HepG2 (cell line): ENCODE measurements at regions not wholly inside any gene's neighbourhood (a gene's known extent, or its start where the extent isn't known, plus 50 kb on each side); places are given as distances from the start of the nearest gene placed in this dataset.

Source experiments
- ATAC-seq: fragments of 200-7000 bp; cut with Tn5 transposase; 3 replicates; pipeline ENCODE4 v1.9.1; 2020; ENCODE audit warnings: mild to moderate bottlenecking, moderate library complexity
- BruUV-seq: library from RNA; stranded (reverse); fragments of 400-500 nt; replicated peaks from 2 replicates; lab custom pipeline; 2021; lab: Mats Ljungman, UMichigan
- CTCF ChIA-PET: fragments of 300-600 bp; formaldehyde crosslinking; extraction: SDS; loops from one replicate; lab custom pipeline; 2021; ENCODE audit warnings: low total read pairs, inconsistent platforms, low intra/inter-chr PET ratio; lab: Yijun Ruan, JAX
- POLR2A ChIA-PET: fragments of 350-600 bp; sonication (Branson Sonifier 250); formaldehyde crosslinking; loops from one replicate; lab custom pipeline; 2020; ENCODE audit warnings: antibody characterized with exemption, inconsistent platforms; lab: Yijun Ruan, JAX
- DNase-seq: peaks from one replicate; pipeline ENCODE4 v3.0.0-alpha.2; 2015; ENCODE audit warnings: low spot score
- FAIRE-seq: peaks from 3 replicates; lab custom pipeline; 2011; peaks lifted over from hg19 to GRCh38; lab: Jason Lieb, UNC
- H2AFZ ChIP-seq: one replicate; pipeline ENCODE4 v1.6.1; 2011; ENCODE audit warnings: low read length, inconsistent platforms
- H3K27ac ChIP-seq: fragments of 300-600 bp; 3 replicates; pipeline ENCODE4 v1.8.0; 2011; ENCODE audit warnings: mixed run types, mild to moderate bottlenecking, mixed read lengths, low read length, inconsistent platforms; ENCODE audit not compliant: insufficient read depth; ENCODE audit errors: extremely low read length
- H3K27me3 ChIP-seq, 2 experiments: fragments of 200-600 bp in 1 of 2; 2 replicates in 1 of 2; 3 replicates in 1 of 2; pipeline versions ENCODE4 v1.6.0 to v1.8.0; 2011; ENCODE audit warnings: low read length in 2 of 2, mild to moderate bottlenecking in 2 of 2, moderate library complexity in 2 of 2, inconsistent platforms in 1 of 2; ENCODE audit not compliant: insufficient read depth in 2 of 2, control insufficient read depth in 1 of 2
- H3K36me3 ChIP-seq, 2 experiments: fragments of 200-600 bp in 1 of 2; replicated peaks in 1 of 2; 2 replicates in 1 of 2; 3 replicates in 1 of 2; pipeline versions ENCODE4 v1.5.1 to v1.8.0; 2011; ENCODE audit warnings: low read length in 2 of 2, inconsistent platforms in 1 of 2; ENCODE audit not compliant: insufficient read depth in 2 of 2, control insufficient read depth in 1 of 2
- H3K4me1 ChIP-seq: 2 replicates; pipeline ENCODE4 v1.5.1; 2012; ENCODE audit warnings: low read length, inconsistent platforms; ENCODE audit not compliant: insufficient read depth
- H3K4me2 ChIP-seq: 2 replicates; pipeline ENCODE4 v1.6.0; 2011; ENCODE audit warnings: low read depth, low read length, inconsistent platforms
- H3K4me3 ChIP-seq, 3 experiments: fragments of 200-600 bp in 1 of 3; sonication (generic), shearing (Covaris generic) in 1 of 3; replicated peaks in 1 of 3; 2 replicates each; pipeline ENCODE4 v1.5.1; 2011 to 2016; ENCODE audit warnings: low read length in 3 of 3, inconsistent platforms in 2 of 3, low read depth in 2 of 3, mild to moderate bottlenecking in 2 of 3, control low read depth in 1 of 3, mixed read lengths in 1 of 3; ENCODE audit not compliant: insufficient read depth in 1 of 3
- H3K79me2 ChIP-seq: one replicate; pipeline ENCODE4 v1.6.1; 2011; ENCODE audit warnings: low read length, inconsistent platforms; ENCODE audit not compliant: insufficient read depth
- H3K9ac ChIP-seq: 2 replicates; pipeline ENCODE4 v1.6.0; 2011; ENCODE audit warnings: mild to moderate bottlenecking, low read depth, low read length, inconsistent platforms; ENCODE audit not compliant: insufficient read depth
- H3K9me3 ChIP-seq: 2 replicates; pipeline ENCODE4 v1.5.1; 2012; ENCODE audit warnings: mild to moderate bottlenecking, low read length
- H4K20me1 ChIP-seq: 2 replicates; pipeline ENCODE4 v1.6.0; 2011; ENCODE audit warnings: inconsistent platforms, mild to moderate bottlenecking, low read length, moderate library complexity; ENCODE audit not compliant: insufficient read depth
- CBX1 ChIP-seq: IDR thresholded peaks from one replicate; pipeline ENCODE4 v1.6.1; 2016; ENCODE audit warnings: antibody characterized with exemption, low read depth
- FOXP4 ChIP-seq: sonication (generic); formaldehyde crosslinking; IDR thresholded peaks from 2 replicates; pipeline ENCODE4 v1.4.0; 2020; ENCODE audit warnings: missing genetic modification reagents
- HNRNPK ChIP-seq: fragments of 200-400 bp; formaldehyde crosslinking; IDR thresholded peaks from 2 replicates; pipeline ENCODE4 v1.6.1; 2018; ENCODE audit warnings: low read length, low read depth, moderate library complexity, mild to moderate bottlenecking; ENCODE audit not compliant: poor library complexity, severe bottlenecking
- KLF13 ChIP-seq: sonication (generic); formaldehyde crosslinking; IDR thresholded peaks from 2 replicates; pipeline ENCODE4 v1.4.0; 2020; ENCODE audit warnings: mild to moderate bottlenecking, missing genetic modification reagents
- TFDP1 ChIP-seq: IDR thresholded peaks from 2 replicates; pipeline ENCODE4 v1.6.1; 2016; ENCODE audit warnings: missing compliant biosample characterization, missing genetic modification reagents, borderline replicate concordance
- XRCC5 ChIP-seq: fragments of 200-400 bp; formaldehyde crosslinking; optimal IDR thresholded peaks from 2 replicates; pipeline ENCODE3; 2017; ENCODE audit warnings: mild to moderate bottlenecking, low read length
- YEATS2 ChIP-seq: sonication (generic); formaldehyde crosslinking; IDR thresholded peaks from 2 replicates; pipeline ENCODE4 v1.4.0; 2020; ENCODE audit warnings: missing genetic modification reagents, borderline replicate concordance
- ZMAT3 ChIP-seq: sonication (generic); formaldehyde crosslinking; conservative IDR thresholded peaks from 2 replicates; pipeline ENCODE4 v1.7.0; 2021; ENCODE audit warnings: missing genetic modification reagents
- ZNF343 ChIP-seq: sonication (generic); formaldehyde crosslinking; IDR thresholded peaks from 2 replicates; pipeline ENCODE4 v1.4.0; 2020; ENCODE audit warnings: mild to moderate bottlenecking, missing genetic modification reagents
- ZNF546 ChIP-seq: sonication (generic); formaldehyde crosslinking; conservative IDR thresholded peaks from 2 replicates; pipeline ENCODE4 v1.8.1; 2023; ENCODE audit warnings: mild to moderate bottlenecking, missing genetic modification reagents
- ZNF562 ChIP-seq: sonication (generic); formaldehyde crosslinking; IDR thresholded peaks from 2 replicates; pipeline ENCODE4 v1.8.0; 2022; ENCODE audit warnings: missing genetic modification reagents, borderline replicate concordance
- WGBS: methylation state at CpG from one replicate; pipeline ENCODE4 v1.1.6; 2017; ENCODE audit warnings: low lambda C conversion rate; 5-methylcytosine and 5-hydroxymethylcytosine counted together
- in situ Hi-C: cut with HindIII; loops from 2 replicates; pipeline ENCODE4 v1.10.0; 2017; ENCODE audit warnings: low pct_unique_long_range_greater_than_20kb; ENCODE audit not compliant: extremely low pct_ligation_motif_present
- intact Hi-C: fragments of 100-400 bp; cut with micrococcal nuclease; formaldehyde crosslinking; loops from one replicate; pipeline ENCODE4 v1.10.0; 2022; ENCODE audit not compliant: unreplicated experiment

GRCh38 chrX:39852491-39852890 lies 245.3 kb downstream of the BCOR start:
- H3K27me3 ChIP-seq: no peaks in the 10 kb centered on the region
- H4K20me1 ChIP-seq: no peaks in the 10 kb centered on the region
- ATAC-seq (no peak), DNase-seq (no peak), FAIRE-seq (no peak)
- H3K4me1 ChIP-seq: no peaks in the 10 kb centered on the region
- CTCF ChIA-PET: no interaction called here
- intact Hi-C loops: no loop called here
- H3K79me2 ChIP-seq: no peaks in the 10 kb centered on the region
- no peak overlapping the region for H2AFZ ChIP-seq
- TF ChIP-seq TFDP1 (CRISPR knock-in tag): no peak
- no peak for TF ChIP-seq FOXP4 (CRISPR knock-in tag)
- TF ChIP-seq KLF13 (CRISPR knock-in tag): no peak
- no peak for TF ChIP-seq HNRNPK
- 93% methylated on average over 3 of the region's 3 CpGs for WGBS
- H3K9me3 ChIP-seq: no peaks in the 10 kb centered on the region
- POLR2A ChIA-PET: no interaction called here
- H3K9ac ChIP-seq: no peak overlapping the region
- no peak overlapping the region for H3K4me3 ChIP-seq
- BruUV-seq: no TSS peak
- in situ Hi-C loops: no loop called here
- H3K4me2 ChIP-seq: no peak overlapping the region
- H3K36me3 ChIP-seq: no peaks in the 10 kb centered on the region
- no peak overlapping the region for H3K27ac ChIP-seq

GRCh38 chrX:39853417-39854030 lies 244.2 kb downstream of the BCOR start:
- intact Hi-C loops: no loop called here
- Histone ChIP-seq H3K36me3 (no peaks in the 10 kb centered on the region), H3K27me3 (no peaks in the 10 kb centered on the region; a peak in 1 of 5 replicates), H3K9me3 (no peaks in the 10 kb centered on the region), H3K4me2 (no peak overlapping the region), H2AFZ (no peak overlapping the region), H3K4me3 (no peak overlapping the region), H4K20me1 (no peaks in the 10 kb centered on the region), H3K4me1 (no peaks in the 10 kb centered on the region), H3K9ac (no peak overlapping the region), H3K27ac (no peak overlapping the region), H3K79me2 (no peaks in the 10 kb centered on the region)
- 14% methylated on average over 3 of the region's 3 CpGs for WGBS
- DNase-seq (no peak), FAIRE-seq (no peak), ATAC-seq (no peak)
- ChIA-PET POLR2A (no interaction called here), CTCF (no interaction called here)
- TF ChIP-seq ZNF343: no peak
- TF ChIP-seq ZNF546 (CRISPR knock-in tag): no peak
- no peak for TF ChIP-seq YEATS2 (CRISPR knock-in tag)
- TF ChIP-seq ZNF562: no peak
- TF ChIP-seq ZMAT3 (CRISPR knock-in tag): no peak
- no peak for TF ChIP-seq CBX1
- TF ChIP-seq XRCC5: no peak
- BruUV-seq: no TSS peak
- in situ Hi-C loops: no loop called here
